GM12891 (cell line): ENCODE measurements at regions not wholly inside any gene's neighbourhood (a gene's known extent, or its start where the extent isn't known, plus 50 kb on each side); places are given as distances from the start of the nearest gene placed in this dataset.
"Not testable (repeated sequence)": the region's sequence is repeated elsewhere in the genome, so short reads cannot be mapped to it uniquely, and the experiment has no call there.

Experiments
- DNase-seq: peaks from one replicate; pipeline ENCODE4 v3.0.0; 2011; ENCODE audit warnings: low spot score; ENCODE audit not compliant: insufficient read length
- FAIRE-seq: peaks from 2 replicates; lab custom pipeline; 2011; peaks lifted over from hg19 to GRCh38; lab: Jason Lieb, UNC
- PAX5 ChIP-seq: IDR thresholded peaks from 2 replicates; pipeline ENCODE4 v1.6.1; 2011; ENCODE audit warnings: low read length, moderate library complexity, mild to moderate bottlenecking; ENCODE audit not compliant: insufficient read depth, severe bottlenecking
- POLR2A ChIP-seq: IDR thresholded peaks from 2 replicates; pipeline ENCODE4 v1.6.1; 2011; ENCODE audit warnings: low read depth, low read length, control low read depth
- POLR2AphosphoS5 ChIP-seq: IDR thresholded peaks from 2 replicates; pipeline ENCODE4 v1.6.1; 2011; ENCODE audit warnings: low read depth, low read length, control low read depth
- POU2F2 ChIP-seq: IDR thresholded peaks from 2 replicates; pipeline ENCODE4 v1.6.1; 2011; ENCODE audit warnings: low read depth, mild to moderate bottlenecking, control low read depth, low read length, moderate library complexity
- SPI1 ChIP-seq: IDR thresholded peaks from 2 replicates; pipeline ENCODE4 v1.6.1; 2011; ENCODE audit warnings: low read depth, low read length, control low read depth
- TAF1 ChIP-seq: IDR thresholded peaks from 2 replicates; pipeline ENCODE4 v1.6.1; 2011; ENCODE audit warnings: low read depth, low read length, control low read depth

DNA sequence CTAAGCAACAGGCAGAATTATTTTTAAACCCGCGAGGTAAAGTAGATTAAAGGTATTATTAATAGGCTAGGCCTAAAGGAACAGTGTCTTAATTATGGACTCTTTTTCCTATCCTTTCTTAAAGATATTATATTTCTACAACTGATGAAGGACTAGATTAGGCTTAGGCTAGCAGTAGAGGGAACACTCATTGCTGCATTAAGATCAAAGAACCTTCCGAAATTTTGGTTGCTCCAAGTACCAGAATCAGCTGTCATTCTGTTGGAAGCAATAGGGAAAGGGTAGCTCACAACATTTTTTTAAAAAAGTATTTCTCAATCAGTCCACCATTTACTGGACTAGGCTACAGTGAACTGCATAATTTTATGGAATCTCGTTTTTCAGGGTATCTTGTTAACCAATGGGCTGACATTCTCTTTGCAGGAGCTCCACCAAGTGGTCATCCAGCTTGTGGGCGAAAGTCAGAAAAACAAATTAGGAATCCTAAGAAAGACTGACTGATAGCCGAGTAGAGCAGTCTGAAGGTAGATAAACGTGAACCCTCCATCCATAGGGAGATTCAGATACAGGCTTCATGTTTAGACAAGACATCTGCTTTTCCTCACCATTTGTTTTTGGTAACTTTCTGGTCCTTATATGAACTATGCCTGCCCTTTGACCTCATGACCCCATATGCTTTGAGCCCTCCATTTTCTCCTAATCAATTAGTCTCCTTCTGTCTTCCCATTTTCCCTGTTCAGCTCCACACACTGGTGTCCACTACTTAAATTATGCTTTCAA lies 103.6 kb upstream of the CHD1 start:
- DNase-seq (no peak), FAIRE-seq (peak; percentile 86)
- no peak for TF ChIP-seq POLR2A
- TF ChIP-seq SPI1, result no peak
- TF ChIP-seq POLR2AphosphoS5, result no peak
- no peak for TF ChIP-seq POU2F2
- TF ChIP-seq TAF1, result no peak
- no peak for TF ChIP-seq PAX5

DNA sequence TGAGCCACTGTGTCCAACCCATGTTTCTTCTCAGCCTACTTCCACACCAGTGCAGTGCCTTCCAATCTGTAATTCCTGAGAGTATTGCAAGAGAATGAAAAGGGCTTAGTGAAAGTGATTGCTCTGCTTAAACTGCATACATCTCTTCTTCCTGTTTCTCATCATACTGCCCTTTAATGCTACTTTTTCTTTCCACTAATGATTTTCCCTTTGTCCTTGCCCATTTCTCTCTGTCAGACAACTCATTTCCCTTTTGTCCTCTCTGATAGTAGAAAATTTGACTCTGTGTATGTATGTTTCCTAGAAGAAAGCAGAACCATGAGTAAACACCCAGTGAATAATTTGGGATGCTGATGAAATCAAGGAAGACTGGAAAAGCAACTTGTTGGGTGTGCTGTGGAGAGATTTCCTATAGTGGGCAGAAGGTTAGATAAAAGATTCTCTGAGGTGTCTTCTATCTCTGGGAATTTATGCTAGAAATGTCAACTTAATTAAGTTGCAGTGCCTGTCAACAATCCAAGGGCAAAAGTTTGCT lies 102.2 kb upstream of the CHD1 start:
- TF ChIP-seq POLR2AphosphoS5 (no peak), POU2F2 (no peak), SPI1 (no peak), POLR2A (no peak), TAF1 (no peak), PAX5 (no peak)
- DNase-seq, result no peak

DNA sequence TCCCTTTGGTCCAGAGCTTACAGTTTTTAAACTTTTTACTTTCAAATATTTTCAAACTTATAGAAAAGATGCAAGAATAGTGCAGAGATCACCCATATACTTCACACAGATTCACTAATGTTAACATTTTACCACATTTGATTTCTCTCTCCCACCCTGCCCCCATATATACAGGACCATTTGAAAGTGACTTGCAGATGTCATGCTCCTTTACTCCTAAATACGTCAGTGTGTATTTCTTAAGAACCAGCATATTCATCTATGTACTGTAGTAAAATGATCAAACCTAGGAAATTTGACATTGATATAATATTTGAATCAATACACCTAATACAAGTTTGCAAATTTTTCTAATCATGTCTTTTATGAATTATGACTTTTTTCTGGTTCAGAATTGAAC lies 100.4 kb upstream of the CHD1 start:
- TF ChIP-seq SPI1 (no peak), PAX5 (no peak), POLR2A (no peak), POU2F2 (no peak), TAF1 (no peak), POLR2AphosphoS5 (no peak)
- DNase-seq, result no peak
- no peak for FAIRE-seq

More for the DNA sequence above, 102.2 kb upstream of the CHD1 start:
- no peak for FAIRE-seq

DNA sequence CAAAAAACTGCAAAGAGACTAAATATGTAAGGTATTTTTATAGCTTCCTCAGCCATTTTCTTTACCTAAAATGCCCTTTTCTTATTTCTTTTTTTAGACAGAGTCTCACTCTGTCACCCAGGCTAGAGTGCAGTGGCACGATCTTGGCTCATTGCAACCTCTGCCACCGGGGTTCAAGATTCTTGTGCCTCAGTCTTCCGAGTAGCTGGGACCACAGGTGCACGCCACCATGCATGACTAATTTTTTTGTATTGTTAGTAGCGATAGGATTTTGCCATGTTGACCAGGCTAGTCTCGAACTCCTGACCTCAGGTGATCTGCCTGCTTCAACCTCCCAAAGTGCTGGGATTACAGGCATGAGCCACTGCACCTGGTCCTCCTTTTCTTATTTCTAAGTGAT lies 99.4 kb upstream of the CHD1 start:
- not testable (repeated sequence) for DNase-seq, FAIRE-seq

DNA sequence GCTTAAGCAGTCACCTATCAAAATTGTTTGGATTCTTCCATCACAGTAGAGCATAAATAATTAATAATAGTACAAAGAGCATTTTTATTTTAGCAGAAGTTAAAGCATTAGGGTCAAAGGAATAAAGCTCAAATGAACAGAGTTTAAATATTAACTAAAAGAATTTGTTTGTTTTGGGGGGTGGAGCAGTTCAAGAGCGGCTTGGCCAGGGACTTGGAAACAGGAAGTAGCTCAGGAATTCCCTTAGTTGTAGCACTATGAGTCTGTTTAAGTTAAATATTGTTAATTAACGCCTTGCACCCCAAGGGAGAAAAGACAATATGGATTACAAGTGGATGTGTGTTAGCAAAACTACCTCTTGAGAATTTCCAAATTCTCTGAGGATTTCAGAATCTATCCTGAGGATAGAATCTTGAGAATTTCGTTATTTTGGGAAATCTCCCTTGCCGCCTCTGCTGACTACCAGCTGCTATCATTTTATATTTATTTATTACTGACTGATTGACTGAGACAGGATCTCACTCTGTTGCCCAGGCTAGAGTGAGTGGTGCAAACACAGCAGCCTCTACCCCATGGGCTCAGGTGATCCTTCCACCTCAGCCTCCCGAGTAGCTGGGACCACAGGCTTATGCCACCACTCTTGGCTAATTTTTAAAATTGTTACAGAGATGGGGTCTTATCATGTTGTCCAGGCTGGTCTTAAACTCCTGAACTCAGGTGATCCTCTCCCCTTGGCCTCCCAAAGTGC lies 96.7 kb upstream of the CHD1 start:
- no peak for TF ChIP-seq PAX5
- no peak for TF ChIP-seq TAF1
- no peak for TF ChIP-seq SPI1
- TF ChIP-seq POLR2AphosphoS5, result no peak
- TF ChIP-seq POU2F2, result no peak
- no peak for TF ChIP-seq POLR2A
- DNase-seq (no peak), FAIRE-seq (peak; percentile 48)

DNA sequence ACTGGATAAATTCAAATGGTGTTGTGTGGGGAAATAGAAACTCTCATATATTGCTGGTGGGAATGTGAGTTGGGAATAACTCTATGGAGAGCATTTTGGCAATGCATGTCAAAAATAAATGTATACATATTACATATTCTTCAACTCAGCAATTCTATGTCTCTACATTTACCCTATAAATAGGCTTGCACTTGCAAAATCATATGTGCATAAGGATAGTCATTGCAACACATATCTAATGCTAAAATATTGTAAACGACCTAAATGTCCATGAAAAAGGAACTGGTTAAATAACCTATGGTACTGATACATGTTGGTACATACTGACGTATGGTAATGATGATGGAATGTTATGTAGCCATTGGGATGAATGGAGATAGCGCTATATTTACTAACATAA lies 94.5 kb upstream of the CHD1 start:
- FAIRE-seq (no peak), DNase-seq (no peak)
- no peak for TF ChIP-seq POLR2AphosphoS5
- TF ChIP-seq PAX5, result no peak
- no peak for TF ChIP-seq POU2F2
- no peak for TF ChIP-seq TAF1

DNA sequence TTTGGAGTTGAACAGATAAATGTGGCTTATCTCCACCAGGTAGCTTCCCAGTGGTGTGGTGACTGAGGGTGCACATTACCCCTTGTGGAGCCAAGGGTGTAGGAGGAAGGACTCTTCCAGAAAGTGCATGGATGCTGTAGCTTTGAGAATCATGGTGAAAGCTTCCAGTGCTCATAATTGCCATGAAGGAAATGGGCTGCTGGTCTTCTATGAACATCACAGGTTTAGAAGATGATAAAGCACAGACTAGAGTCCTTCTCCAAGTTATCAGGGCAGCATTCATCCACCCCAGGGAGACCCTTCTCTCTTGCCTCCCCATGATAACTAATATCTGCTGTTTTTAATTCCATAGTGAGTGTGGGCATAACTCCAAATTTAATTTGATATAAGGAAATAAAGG lies 93.4 kb upstream of the CHD1 start:
- DNase-seq (no peak), FAIRE-seq (no peak)
- TF ChIP-seq POLR2AphosphoS5, result no peak
- no peak for TF ChIP-seq POLR2A
- TF ChIP-seq POU2F2, result no peak
- TF ChIP-seq SPI1, result no peak

DNA sequence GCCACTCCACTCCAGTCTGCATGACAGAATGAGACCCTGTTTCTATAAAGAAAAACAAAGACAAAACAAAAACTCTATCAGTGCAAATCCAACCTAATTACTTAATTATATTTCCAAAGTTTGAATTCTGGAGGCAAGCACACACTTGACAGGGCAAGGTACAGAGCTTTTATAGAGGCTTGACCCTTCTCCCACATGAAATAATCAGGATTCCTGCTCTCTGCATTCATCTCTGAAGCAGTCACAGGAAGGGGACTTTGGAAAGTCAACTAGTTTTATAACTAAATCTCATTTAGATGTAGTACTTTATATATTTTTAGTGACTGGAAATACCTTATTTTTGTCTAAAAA lies 91.9 kb upstream of the CHD1 start:
- DNase-seq, result no peak
- TF ChIP-seq POU2F2 (no peak), TAF1 (no peak), POLR2A (no peak)
- no peak for FAIRE-seq

DNA sequence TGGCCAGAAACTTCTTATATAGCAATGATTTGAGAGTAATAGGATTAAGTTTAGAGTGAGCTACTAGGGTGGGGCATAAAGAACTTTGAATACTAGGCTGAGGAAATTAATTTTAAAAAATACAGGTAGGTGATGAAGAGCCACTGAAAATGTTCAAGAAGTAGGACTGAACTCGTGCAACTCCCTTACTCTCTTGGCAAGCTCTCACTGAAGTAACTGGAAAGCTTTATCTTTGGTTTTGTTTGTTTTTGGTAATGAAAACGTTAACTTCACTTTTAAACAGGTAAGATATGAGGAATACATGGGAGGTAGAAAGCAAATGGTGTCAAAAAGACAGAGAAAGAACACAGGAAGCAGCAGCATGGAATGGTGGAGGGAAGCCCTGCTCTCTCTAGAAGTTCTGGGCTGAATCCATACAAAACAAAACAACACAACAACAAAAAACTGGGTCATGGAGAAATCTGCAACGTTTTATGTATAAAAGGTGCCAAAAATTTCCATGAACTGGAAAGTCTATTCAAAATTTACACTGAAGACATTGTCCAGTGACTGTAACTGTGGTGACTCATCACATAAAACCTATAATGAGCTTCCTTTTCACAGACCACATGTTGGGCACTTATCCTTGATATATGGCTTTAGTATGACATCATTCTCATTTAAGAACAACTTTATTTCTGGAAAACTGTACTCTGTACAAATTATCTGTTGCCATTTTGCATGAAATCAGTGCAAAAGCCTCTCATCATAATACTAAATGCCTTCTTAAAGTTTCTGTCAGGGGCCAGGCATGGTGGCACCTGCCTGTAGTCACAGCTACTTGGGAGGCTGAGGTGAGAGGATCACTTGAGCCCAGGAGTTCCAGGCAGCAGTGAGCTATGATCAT lies 91.2 kb upstream of the CHD1 start:
- TF ChIP-seq POLR2A, result no peak
- TF ChIP-seq SPI1, result no peak
- no peak for TF ChIP-seq POU2F2
- TF ChIP-seq PAX5, result no peak
- TF ChIP-seq TAF1, result no peak
- TF ChIP-seq POLR2AphosphoS5, result no peak
- no peak for DNase-seq
- no peak for FAIRE-seq
